ENCODE measurements at regions not wholly inside any gene's neighbourhood (a gene's known extent, or its start where the extent isn't known, plus 50 kb on each side); places are given as distances from the start of the nearest gene placed in this dataset.

- no peak overlapping the region for H3K4me3 ChIP-seq (ENCODE audit: insufficient read depth, low read length)
- H3K36me3 ChIP-seq (ENCODE audit: insufficient read depth, low read length) = no peaks in the 10 kb centered on the region
- no peaks in the 10 kb centered on the region for H4K20me1 ChIP-seq (ENCODE audit: insufficient read depth, low read length)
- no peak overlapping the region for H3K27ac ChIP-seq (ENCODE audit: low read depth, low read length)
- H3K4me2 ChIP-seq (ENCODE audit: insufficient read depth, low read length) = no peak overlapping the region
- H3K9me3 ChIP-seq (ENCODE audit: low read depth, low read length) = no peaks in the 10 kb centered on the region
- no peaks in the 10 kb centered on the region for H3K4me1 ChIP-seq (ENCODE audit: insufficient read depth, low read length)
- no peak overlapping the region for H2AFZ ChIP-seq (ENCODE audit: low read length)
- TF ChIP-seq CTCF (IDR thresholded peaks at IDR 0.05; ENCODE audit: extremely low read depth, low read depth, low read length) = no peak
- no peaks in the 10 kb centered on the region for H3K27me3 ChIP-seq (ENCODE audit: insufficient read depth, low read length)
- no peaks in the 10 kb centered on the region for H3K79me2 ChIP-seq (ENCODE audit: insufficient read depth, low read length)
- no peak for DNase-seq (ENCODE audit: insufficient read length, low spot score, missing footprints)
Measured at GRCh38 chr5:5886353-5886752, 463.9 kb downstream of the ICE1 start.

- TF ChIP-seq CTCF (IDR thresholded peaks at IDR 0.05; ENCODE audit: extremely low read depth, low read depth, low read length) = no peak
- no peak overlapping the region for H3K4me2 ChIP-seq (ENCODE audit: insufficient read depth, low read length)
- no peak overlapping the region for H3K27ac ChIP-seq (ENCODE audit: low read depth, low read length)
- no peaks in the 10 kb centered on the region for H3K27me3 ChIP-seq (ENCODE audit: insufficient read depth, low read length)
- no peak overlapping the region for H2AFZ ChIP-seq (ENCODE audit: low read length)
- no peaks in the 10 kb centered on the region for H4K20me1 ChIP-seq (ENCODE audit: insufficient read depth, low read length)
- no peak overlapping the region for H3K4me3 ChIP-seq (ENCODE audit: insufficient read depth, low read length)
- no peaks in the 10 kb centered on the region for H3K36me3 ChIP-seq (ENCODE audit: insufficient read depth, low read length)
- H3K9me3 ChIP-seq (ENCODE audit: low read depth, low read length) = no peaks in the 10 kb centered on the region
- no peaks in the 10 kb centered on the region for H3K79me2 ChIP-seq (ENCODE audit: insufficient read depth, low read length)
- H3K4me1 ChIP-seq (ENCODE audit: insufficient read depth, low read length) = no peaks in the 10 kb centered on the region
- no peak for DNase-seq (ENCODE audit: insufficient read length, low spot score, missing footprints)
Measured at GRCh38 chr5:5885782-5886181, 463.3 kb downstream of the ICE1 start.

GRCh38 chr5:5884593-5884992 is 462.1 kb downstream of the ICE1 start:
- Histone ChIP-seq H4K20me1 (ENCODE audit: insufficient read depth, low read length) (no peaks in the 10 kb centered on the region), H3K79me2 (ENCODE audit: insufficient read depth, low read length) (no peaks in the 10 kb centered on the region), H3K27ac (ENCODE audit: low read depth, low read length) (no peak overlapping the region), H2AFZ (ENCODE audit: low read length) (no peak overlapping the region), H3K4me3 (ENCODE audit: insufficient read depth, low read length) (no peak overlapping the region), H3K36me3 (ENCODE audit: insufficient read depth, low read length) (no peaks in the 10 kb centered on the region), H3K4me2 (ENCODE audit: insufficient read depth, low read length) (no peak overlapping the region), H3K4me1 (ENCODE audit: insufficient read depth, low read length) (no peaks in the 10 kb centered on the region), H3K9me3 (ENCODE audit: low read depth, low read length) (peaks cover 3% of the 10 kb centered on the region), H3K27me3 (ENCODE audit: insufficient read depth, low read length) (no peaks in the 10 kb centered on the region)
- no peak for DNase-seq (ENCODE audit: insufficient read length, low spot score, missing footprints)
- TF ChIP-seq CTCF (IDR thresholded peaks at IDR 0.05; ENCODE audit: extremely low read depth, low read depth, low read length) = no peak

- Histone ChIP-seq H3K4me3 (ENCODE audit: insufficient read depth, low read length) (no peak overlapping the region), H3K36me3 (ENCODE audit: insufficient read depth, low read length) (no peaks in the 10 kb centered on the region), H3K4me1 (ENCODE audit: insufficient read depth, low read length) (no peaks in the 10 kb centered on the region), H3K79me2 (ENCODE audit: insufficient read depth, low read length) (no peaks in the 10 kb centered on the region), H3K9me3 (ENCODE audit: low read depth, low read length) (peaks cover 3% of the 10 kb centered on the region), H3K27me3 (ENCODE audit: insufficient read depth, low read length) (no peaks in the 10 kb centered on the region), H4K20me1 (ENCODE audit: insufficient read depth, low read length) (no peaks in the 10 kb centered on the region), H3K4me2 (ENCODE audit: insufficient read depth, low read length) (no peak overlapping the region), H3K27ac (ENCODE audit: low read depth, low read length) (no peak overlapping the region), H2AFZ (ENCODE audit: low read length) (no peak overlapping the region)
- TF ChIP-seq CTCF (IDR thresholded peaks at IDR 0.05; ENCODE audit: extremely low read depth, low read depth, low read length) = no peak
- DNase-seq (ENCODE audit: insufficient read length, low spot score, missing footprints) = no peak
Measured at GRCh38 chr5:5883562-5883961, 461.1 kb downstream of the ICE1 start.
